ENCODE measurements at regions not wholly inside any gene's neighbourhood (a gene's known extent, or its start where the extent isn't known, plus 50 kb on each side); places are given as distances from the start of the nearest gene placed in this dataset.
A peak's percentile ranks its signal among the peaks of the same experiment; 100 is the strongest.

DNA sequence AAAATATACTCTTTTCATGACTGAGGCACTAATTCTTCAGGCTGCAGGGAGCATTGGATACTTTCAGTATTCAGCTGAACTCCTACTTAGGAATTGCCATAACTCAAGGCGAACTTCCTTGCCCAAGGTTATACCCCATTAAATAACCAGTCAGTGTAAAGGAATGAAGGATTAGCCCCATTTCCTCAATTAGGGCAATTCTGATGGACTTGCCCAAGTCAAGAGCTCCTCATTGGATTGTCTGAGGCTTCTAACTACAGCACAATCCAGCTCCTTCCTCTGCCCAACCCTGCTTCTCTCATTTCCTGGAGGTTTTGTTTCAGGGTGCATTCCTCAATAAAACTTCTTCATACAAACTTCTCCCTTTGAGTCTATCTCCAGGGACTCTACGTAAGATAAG lies 329.2 kb downstream of the LIG4 start:
- no peaks in the 10 kb centered on the region for H3K36me3 Mint-ChIP-seq (ENCODE audit: low read depth)

DNA sequence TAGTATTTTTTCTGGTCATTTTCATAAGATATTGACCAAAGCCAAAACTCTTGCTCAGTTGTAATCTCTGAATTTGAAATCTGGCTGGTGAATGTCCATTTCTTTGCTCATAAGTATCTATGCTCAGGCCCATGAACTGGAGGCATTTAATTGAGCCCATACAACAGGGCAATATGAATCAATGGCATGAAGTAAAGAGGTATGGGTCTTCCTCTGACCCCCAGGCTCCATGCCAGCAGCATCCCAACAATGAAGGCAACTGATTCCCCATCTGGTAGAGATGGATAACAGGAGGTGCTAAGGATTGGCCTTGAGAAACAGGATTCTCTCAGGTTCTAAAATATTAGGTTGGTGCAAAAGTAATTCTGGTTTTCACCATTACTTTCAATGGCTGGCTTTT lies 330.8 kb downstream of the LIG4 start:
- Mint-ChIP-seq H3K4me1 (ENCODE audit: low read depth) (no peaks in the 10 kb centered on the region), H3K36me3 (ENCODE audit: low read depth) (no peaks in the 10 kb centered on the region), H3K9me3 (peaks cover 4% of the 10 kb centered on the region), H3K27me3 (ENCODE audit: low read depth) (no peaks in the 10 kb centered on the region), H3K4me3 (no peak overlapping the region), H3K27ac (no peak overlapping the region)

More for the DNA sequence above, 329.2 kb downstream of the LIG4 start:
- Mint-ChIP-seq H3K9me3 (no peaks in the 10 kb centered on the region), H3K4me1 (ENCODE audit: low read depth) (no peaks in the 10 kb centered on the region), H3K4me3 (no peak overlapping the region), H3K27ac (no peak overlapping the region), H3K27me3 (ENCODE audit: low read depth) (no peaks in the 10 kb centered on the region)

DNA sequence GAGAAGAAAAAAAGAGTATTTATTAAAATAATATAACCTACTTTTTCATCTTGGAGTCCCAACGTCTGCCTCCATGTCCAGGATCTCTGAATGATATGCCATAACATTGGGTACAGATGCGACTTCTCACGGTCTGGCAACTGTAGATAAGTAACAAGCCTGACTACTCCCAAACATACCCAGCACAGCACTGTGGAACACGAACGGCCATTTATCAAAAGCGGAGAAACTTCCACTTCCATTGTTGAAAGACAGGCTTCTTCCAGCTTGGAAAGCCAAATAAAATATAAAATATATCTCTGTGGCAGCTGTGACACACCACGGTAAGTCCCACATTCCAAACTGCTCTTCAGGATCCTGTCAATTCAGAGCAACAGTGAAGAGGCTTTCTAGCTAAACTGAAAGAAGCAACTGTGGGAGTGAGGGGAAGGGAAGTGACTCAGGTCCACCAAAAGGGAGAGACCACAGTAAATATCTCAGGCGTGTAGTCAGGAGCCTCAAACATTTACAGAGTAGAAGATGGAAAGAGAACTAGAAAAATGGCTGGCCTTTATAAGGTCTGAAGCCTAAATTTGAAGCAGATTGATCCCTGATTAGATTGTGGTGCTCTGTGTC lies 331.7 kb downstream of the LIG4 start:
- H3K27ac Mint-ChIP-seq = no peak overlapping the region
- H3K27me3 Mint-ChIP-seq (ENCODE audit: low read depth) = no peaks in the 10 kb centered on the region
- H3K4me1 Mint-ChIP-seq (ENCODE audit: low read depth) = no peaks in the 10 kb centered on the region
- H3K36me3 Mint-ChIP-seq (ENCODE audit: low read depth) = no peaks in the 10 kb centered on the region
- H3K9me3 Mint-ChIP-seq = peaks cover 4% of the 10 kb centered on the region
- H3K4me3 Mint-ChIP-seq = no peak overlapping the region

DNA sequence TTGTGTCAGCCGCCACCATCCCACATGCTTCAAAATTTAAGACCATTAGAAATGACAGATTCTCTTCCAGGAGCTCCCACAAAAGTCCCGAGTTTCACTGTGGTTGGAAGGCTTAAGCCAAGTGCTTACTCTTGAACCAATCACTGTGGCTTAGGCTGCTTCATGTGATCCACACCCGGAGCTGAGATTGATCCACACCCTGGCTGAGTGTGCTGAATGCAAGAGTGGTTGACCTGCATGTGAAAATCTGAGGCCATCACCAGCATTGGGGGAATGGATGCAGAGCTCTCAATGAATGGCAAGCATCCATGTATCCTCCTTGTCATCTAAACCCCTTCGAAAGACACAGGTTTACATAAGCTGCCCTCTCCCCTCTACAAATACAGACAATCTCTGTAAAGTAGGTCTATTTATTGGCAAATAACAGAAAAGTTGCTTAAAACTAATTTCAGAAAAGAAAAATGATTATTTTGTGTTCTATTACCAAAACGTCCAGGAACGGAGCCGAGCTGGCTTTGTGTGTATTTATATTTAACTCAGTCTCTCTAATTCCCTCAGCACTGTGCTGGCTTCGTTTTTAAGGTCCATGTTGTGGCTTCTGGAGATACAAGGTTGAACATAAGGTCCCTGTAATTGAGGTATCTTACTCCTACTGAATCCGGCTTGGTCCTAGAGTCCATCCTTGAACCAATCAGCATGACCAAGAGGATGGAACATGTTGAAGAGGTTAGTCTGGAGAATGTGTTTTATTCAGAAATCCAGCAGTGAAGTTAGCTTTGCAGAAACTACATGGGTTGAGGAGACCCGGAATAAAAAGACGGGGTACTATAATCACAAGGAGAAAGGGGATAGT lies 332.4 kb downstream of the LIG4 start:
- peaks cover 4% of the 10 kb centered on the region for H3K9me3 Mint-ChIP-seq
- no peaks in the 10 kb centered on the region for H3K4me1 Mint-ChIP-seq (ENCODE audit: low read depth)
- H3K27me3 Mint-ChIP-seq (ENCODE audit: low read depth) = no peaks in the 10 kb centered on the region
- H3K36me3 Mint-ChIP-seq (ENCODE audit: low read depth) = no peaks in the 10 kb centered on the region
- no peak overlapping the region for H3K4me3 Mint-ChIP-seq
- no peak overlapping the region for H3K27ac Mint-ChIP-seq

DNA sequence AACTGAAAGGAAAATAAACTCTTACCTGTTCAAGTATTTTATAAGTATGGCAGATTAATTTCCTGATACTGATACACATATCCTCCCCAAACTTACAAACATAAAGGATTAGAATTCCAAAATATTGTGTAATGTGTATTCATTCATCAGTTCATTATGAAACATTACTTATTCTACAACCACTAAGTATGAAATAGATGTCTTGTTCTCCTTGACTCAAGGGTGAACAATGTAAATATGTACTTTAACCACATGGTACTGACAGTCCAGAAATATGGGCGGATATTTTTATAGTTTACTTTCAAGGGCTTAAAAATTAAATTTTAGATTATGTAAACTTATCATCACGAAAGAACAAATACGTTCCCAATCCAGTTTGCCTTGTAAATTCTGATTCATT lies 334.0 kb downstream of the LIG4 start:
- H3K4me3 Mint-ChIP-seq = no peak overlapping the region
- H3K9me3 Mint-ChIP-seq = peaks cover 4% of the 10 kb centered on the region
- no peaks in the 10 kb centered on the region for H3K36me3 Mint-ChIP-seq (ENCODE audit: low read depth)
- no peaks in the 10 kb centered on the region for H3K27me3 Mint-ChIP-seq (ENCODE audit: low read depth)
- no peak overlapping the region for H3K27ac Mint-ChIP-seq
- H3K4me1 Mint-ChIP-seq (ENCODE audit: low read depth) = no peaks in the 10 kb centered on the region

DNA sequence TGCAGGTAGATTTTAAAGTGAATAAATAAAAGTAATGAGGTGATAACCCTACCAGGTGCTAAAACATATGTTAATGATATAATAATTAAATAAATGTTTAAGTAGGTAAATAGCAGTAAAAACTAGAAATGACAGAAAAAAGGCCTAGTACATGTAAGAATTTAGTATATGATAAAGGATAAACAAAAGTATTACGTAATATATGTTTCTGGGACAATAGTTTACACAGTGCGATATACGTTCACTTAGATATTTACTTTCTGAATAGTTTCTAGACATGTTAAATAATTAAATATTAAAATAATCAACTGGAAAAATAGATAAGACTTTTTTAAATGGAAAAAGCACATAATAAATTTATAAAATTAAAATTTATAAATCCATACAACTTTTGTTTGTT lies 340.9 kb downstream of the LIG4 start:
- H3K9me3 Mint-ChIP-seq = no peaks in the 10 kb centered on the region
- H3K4me3 Mint-ChIP-seq = no peak overlapping the region
- H3K27ac Mint-ChIP-seq = no peak overlapping the region
- no peaks in the 10 kb centered on the region for H3K4me1 Mint-ChIP-seq (ENCODE audit: low read depth)
- H3K27me3 Mint-ChIP-seq (ENCODE audit: low read depth) = peaks cover 12% of the 10 kb centered on the region
- H3K36me3 Mint-ChIP-seq (ENCODE audit: low read depth) = no peaks in the 10 kb centered on the region

DNA sequence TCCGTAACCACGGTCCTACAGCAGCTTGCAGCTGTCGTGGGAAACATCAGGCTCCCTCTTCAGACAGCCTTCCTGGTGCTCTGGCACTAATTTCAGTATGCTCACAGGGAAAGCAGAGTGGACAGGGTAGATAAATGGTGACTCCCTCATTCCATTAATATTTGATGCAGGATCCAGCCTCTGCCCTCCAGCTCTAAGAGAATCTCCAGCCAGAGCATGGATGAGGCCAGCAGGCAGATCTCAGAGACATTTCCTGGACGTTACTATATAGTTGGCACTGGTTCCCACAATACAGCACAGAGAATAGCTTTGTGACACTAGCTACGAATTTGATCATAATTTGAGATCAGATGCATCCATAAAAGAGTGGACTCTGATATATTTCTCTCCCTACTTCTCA lies 341.4 kb downstream of the LIG4 start:
- H3K4me1 Mint-ChIP-seq (ENCODE audit: low read depth) = no peaks in the 10 kb centered on the region
- peaks cover 12% of the 10 kb centered on the region for H3K27me3 Mint-ChIP-seq (ENCODE audit: low read depth)
- H3K36me3 Mint-ChIP-seq (ENCODE audit: low read depth) = no peaks in the 10 kb centered on the region
- no peak overlapping the region for H3K27ac Mint-ChIP-seq
- no peaks in the 10 kb centered on the region for H3K9me3 Mint-ChIP-seq
- H3K4me3 Mint-ChIP-seq = no peak overlapping the region

DNA sequence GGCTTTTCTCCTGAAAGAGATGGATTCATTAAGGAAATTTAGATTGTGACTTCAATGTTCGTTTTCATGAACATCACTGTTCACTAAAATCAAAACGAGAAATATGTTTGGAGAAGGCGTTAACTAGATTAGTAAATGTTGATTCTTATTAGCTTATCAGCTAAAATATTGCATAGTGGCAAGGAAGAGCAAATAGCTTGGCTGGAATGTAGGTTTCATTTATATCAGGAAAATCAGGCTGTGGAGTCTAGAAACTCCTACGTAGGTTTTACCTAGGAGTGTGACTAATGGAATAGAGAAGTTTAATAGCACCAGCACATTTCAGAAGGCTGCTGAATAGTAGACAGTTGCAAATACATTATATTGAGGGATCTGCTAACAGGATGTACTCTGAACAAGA lies 344.9 kb downstream of the LIG4 start:
- peaks cover 30% of the 10 kb centered on the region for H3K27me3 Mint-ChIP-seq (ENCODE audit: low read depth)
- H3K27ac Mint-ChIP-seq = no peak overlapping the region
- no peaks in the 10 kb centered on the region for H3K9me3 Mint-ChIP-seq
- no peak overlapping the region for H3K4me3 Mint-ChIP-seq
- no peaks in the 10 kb centered on the region for H3K4me1 Mint-ChIP-seq (ENCODE audit: low read depth)
- H3K36me3 Mint-ChIP-seq (ENCODE audit: low read depth) = no peaks in the 10 kb centered on the region

DNA sequence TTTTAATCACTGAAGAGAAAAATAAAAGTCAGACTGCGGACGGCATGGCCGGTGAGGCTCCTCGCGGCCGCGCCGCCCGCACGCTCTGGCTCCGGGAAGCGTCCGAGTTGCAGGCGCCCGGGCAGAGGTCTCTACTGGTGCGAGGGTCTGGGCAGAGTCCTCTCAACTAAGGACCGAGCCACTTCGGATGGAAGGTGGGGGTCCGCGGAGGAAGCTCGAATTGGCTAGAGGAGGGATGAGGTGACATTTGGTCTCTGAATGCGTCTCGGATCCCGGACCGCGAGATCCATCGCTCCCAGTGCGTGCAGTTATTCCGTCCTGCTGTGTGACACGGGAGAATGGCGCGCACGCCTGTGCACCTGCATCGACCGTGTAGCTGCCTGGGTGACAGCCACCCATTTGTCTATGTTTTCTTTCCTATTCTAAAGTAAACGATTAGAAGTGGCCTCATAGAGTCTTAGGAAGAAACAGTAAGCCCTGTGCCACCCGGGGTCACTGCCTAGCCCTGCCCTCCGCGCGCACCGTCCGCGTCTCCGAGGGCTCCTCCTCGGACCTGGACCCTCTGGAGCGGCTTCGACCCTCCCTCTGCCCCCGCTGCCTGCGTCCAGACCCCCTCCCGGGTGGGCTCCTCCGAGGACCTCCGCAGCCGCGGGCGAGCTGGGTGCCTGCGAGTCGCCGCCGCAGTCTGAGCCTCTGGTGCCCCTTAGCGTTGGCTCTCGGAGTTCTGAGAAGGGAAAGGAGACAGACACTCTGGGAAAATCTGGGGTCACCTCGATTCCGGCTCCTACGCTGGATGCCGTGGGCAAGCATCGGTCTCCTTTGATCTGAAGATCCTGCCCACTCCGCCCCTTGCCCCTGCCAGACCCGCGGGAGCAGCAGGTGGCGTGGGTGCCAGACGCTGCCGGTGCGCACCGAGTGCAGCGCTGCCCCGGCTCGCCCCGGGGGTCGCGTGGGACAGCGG lies 347.4 kb downstream of the LIG4 start:
- peak overlapping the region; percentile 17 for H3K4me3 Mint-ChIP-seq
- peaks cover 1% of the 10 kb centered on the region for H3K36me3 Mint-ChIP-seq (ENCODE audit: low read depth)
- H3K27ac Mint-ChIP-seq = no peak overlapping the region
- peaks cover 42% of the 10 kb centered on the region for H3K27me3 Mint-ChIP-seq (ENCODE audit: low read depth)
- peaks cover 5% of the 10 kb centered on the region for H3K9me3 Mint-ChIP-seq
- no peaks in the 10 kb centered on the region for H3K4me1 Mint-ChIP-seq (ENCODE audit: low read depth)

DNA sequence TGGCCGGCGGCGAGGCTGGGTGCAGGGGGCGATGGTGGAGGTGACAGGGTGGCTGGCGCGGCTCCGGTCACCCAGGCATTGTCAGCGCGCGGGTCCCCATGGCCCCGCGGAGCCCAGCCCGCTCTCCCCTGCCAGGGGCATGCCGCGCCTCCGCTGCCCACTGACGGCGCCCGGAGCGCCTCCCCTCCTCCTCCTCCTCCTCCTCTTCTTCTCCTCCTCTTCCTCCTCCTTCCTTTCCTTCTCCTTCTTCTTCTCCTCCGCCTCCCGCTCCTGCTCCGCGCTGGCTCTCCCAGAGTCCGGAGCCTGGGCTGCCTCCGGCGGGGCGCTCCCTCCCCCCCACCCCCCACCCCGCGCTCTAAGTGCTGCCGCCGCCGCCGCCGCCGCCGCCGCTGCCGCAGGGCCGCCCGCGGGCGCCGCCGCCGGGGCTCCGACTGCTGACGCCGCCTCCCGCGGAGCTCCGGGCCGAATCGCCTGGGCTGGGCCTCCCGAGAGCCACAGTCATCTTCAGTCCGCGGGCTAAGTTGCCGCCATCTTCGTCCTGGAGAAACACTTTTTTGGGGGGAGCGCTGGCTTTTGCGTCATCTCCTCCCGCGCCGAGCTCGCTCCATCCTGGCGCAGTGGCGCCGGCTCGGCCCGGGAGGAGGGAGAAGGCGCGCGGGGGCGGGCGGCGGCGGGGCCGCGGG lies 348.3 kb downstream of the LIG4 start:
- Mint-ChIP-seq H3K36me3 (ENCODE audit: low read depth) (peaks cover 1% of the 10 kb centered on the region), H3K4me3 (no peak overlapping the region), H3K9me3 (peaks cover 5% of the 10 kb centered on the region), H3K27me3 (ENCODE audit: low read depth) (peaks cover 42% of the 10 kb centered on the region), H3K4me1 (ENCODE audit: low read depth) (no peaks in the 10 kb centered on the region), H3K27ac (no peak overlapping the region)

DNA sequence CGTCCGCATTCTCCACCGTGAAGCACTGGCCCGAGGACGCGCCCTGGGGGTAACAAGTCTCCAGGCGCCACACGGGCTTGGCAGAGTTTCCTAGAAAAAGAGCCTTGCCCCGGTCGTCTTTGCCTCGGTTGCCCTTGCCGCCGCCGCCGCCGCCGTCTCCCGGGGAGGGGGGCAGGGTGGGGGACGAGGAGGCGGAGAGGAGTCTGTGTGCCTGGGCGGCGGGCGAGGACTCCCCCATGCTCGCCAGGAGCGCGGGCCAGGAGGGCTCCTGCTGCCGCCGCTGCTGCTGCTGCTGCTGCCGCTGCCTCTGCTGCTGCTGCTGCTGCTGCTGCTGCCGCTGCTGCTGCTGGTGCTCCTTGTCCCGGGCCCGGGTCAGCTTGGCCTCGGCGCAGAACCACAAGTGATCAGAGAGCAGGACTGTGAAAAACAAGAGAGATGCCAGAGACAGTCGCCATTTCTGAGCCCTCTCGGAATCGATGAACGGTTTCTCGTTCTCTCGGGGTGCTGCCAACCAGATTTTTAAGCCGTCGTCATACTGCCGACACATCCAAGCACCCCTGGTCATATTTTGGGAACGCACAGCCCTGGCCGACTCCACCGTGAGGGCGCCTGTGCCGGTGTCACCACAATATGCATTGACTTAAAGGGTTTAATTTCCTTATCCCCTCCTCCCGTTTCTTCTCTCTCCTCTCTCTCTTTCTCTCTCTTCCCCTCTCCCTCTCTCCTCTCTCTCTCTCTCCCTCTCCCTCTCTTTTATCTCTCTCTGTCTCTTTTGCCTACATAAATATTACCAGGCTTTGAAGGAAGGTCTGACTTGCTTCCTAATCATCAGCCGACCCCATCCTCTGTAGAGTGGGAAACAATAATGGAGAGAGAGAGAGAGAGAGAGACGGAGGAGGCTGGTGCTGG lies 349.1 kb downstream of the LIG4 start:
- no peak overlapping the region for H3K4me3 Mint-ChIP-seq
- peaks cover 42% of the 10 kb centered on the region for H3K27me3 Mint-ChIP-seq (ENCODE audit: low read depth)
- H3K27ac Mint-ChIP-seq = no peak overlapping the region
- H3K4me1 Mint-ChIP-seq (ENCODE audit: low read depth) = no peaks in the 10 kb centered on the region
- H3K36me3 Mint-ChIP-seq (ENCODE audit: low read depth) = peaks cover 1% of the 10 kb centered on the region
- peaks cover 5% of the 10 kb centered on the region for H3K9me3 Mint-ChIP-seq

DNA sequence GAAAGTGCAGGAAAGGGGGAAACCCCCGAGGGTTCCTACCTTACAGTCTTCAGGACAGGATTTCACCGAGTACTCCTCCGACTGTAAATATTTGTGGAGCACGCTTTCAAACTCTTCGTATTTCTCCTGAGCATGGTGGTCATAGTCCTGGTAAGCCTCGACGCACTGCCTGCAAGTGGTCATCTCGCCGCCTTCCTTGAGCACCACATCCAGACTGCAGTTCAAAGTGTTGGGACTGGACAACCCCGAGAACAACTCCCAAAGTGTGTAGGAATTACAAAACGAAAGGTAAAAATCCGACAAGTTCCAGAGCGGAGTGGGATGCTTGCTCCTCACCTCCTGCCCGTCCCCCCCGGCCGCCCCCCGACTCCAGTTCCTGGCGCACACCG lies 349.7 kb downstream of the LIG4 start:
- Mint-ChIP-seq H3K36me3 (ENCODE audit: low read depth) (peaks cover 1% of the 10 kb centered on the region), H3K4me3 (no peak overlapping the region), H3K4me1 (ENCODE audit: low read depth) (no peaks in the 10 kb centered on the region), H3K27me3 (ENCODE audit: low read depth) (peaks cover 39% of the 10 kb centered on the region), H3K27ac (no peak overlapping the region), H3K9me3 (peaks cover 5% of the 10 kb centered on the region)

DNA sequence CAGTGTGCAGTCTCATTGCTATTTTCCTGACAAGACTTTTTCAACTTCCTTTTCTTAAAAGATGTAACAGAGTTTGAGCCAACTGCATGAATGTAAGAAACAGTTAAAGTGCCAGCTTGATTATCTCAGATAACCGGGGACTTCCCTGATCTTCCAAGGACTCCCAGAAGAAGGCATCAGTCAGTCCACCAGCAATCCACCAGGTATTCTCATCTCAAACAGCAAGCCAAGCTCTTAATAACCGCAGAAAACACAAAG lies 350.1 kb downstream of the LIG4 start:
- Mint-ChIP-seq H3K36me3 (ENCODE audit: low read depth) (peaks cover 1% of the 10 kb centered on the region), H3K4me1 (ENCODE audit: low read depth) (no peaks in the 10 kb centered on the region), H3K9me3 (peaks cover 5% of the 10 kb centered on the region), H3K27me3 (ENCODE audit: low read depth) (peaks cover 35% of the 10 kb centered on the region), H3K4me3 (no peak overlapping the region), H3K27ac (no peak overlapping the region)

Data from T-helper 1 cell treated with Interleukin-12 subunit alpha and Interleukin-12 subunit beta and Interleukin-4 antibody, amounts not matched to agents 30 μg/mL and 1 μg/mL, for 36 hours (primary cell).